ENCODE measurements at regions not wholly inside any gene's neighbourhood (a gene's known extent, or its start where the extent isn't known, plus 50 kb on each side); places are given as distances from the start of the nearest gene placed in this dataset.

- no peak overlapping the region for H3K27ac ChIP-seq (ENCODE audit: low read length)
- DNase-seq (ENCODE audit: low read depth, low spot score) (no peak), ATAC-seq (no peak)
- no peaks in the 10 kb centered on the region for H3K4me1 ChIP-seq (ENCODE audit: control insufficient read depth, insufficient read depth, low read length)
- intact Hi-C loops (cut with micrococcal nuclease; ENCODE audit: unreplicated experiment) (no loop called here), in situ Hi-C loops (cut with HindIII; ENCODE audit: low pct_unique_long_range_greater_than_20kb, low sequenced_read_pairs) (no loop called here)
- POLR2A ChIA-PET = no interaction called here
- H3K9me3 ChIP-seq (ENCODE audit: control insufficient read depth, insufficient read depth, low read depth, low read length) = no peaks in the 10 kb centered on the region
- no peak overlapping the region for H3K4me3 ChIP-seq (ENCODE audit: low read depth in 2 of 2, low read length in 2 of 2)
- CTCF ChIA-PET = no interaction called here
- H3K36me3 ChIP-seq (ENCODE audit: control insufficient read depth, insufficient read depth, low read length) = no peaks in the 10 kb centered on the region
- no TSS peak for BruUV-seq (replicated peaks)
- no peaks in the 10 kb centered on the region for H3K27me3 ChIP-seq (ENCODE audit: control insufficient read depth, insufficient read depth, low read length)
- TF ChIP-seq TCF7L2 (IDR thresholded peaks at IDR 0.05; ENCODE audit: low read depth, low read length) (no peak), SIN3A (IDR thresholded peaks at IDR 0.05; ENCODE audit: borderline replicate concordance, insufficient read depth, low read depth, low read length) (no peak), POLR2AphosphoS5 (IDR thresholded peaks at IDR 0.05; ENCODE audit: low read depth, low read length) (no peak), REST (IDR thresholded peaks at IDR 0.05; ENCODE audit: insufficient read depth in 1 of 2, low read depth in 2 of 2, low read length in 1 of 2) (no peak), CTCF (IDR thresholded peaks at IDR 0.05) (no peak)
Measured at GRCh38 chr2:16932826-16933225, 267.2 kb upstream of the CYRIA start.

GRCh38 chr2:16931441-16931840 lies 265.8 kb upstream of the CYRIA start:
- H3K27ac ChIP-seq (ENCODE audit: low read length) = no peak overlapping the region
- DNase-seq (ENCODE audit: low read depth, low spot score) = no peak
- ATAC-seq = no peak
- intact Hi-C loops (cut with micrococcal nuclease; ENCODE audit: unreplicated experiment) (no loop called here), in situ Hi-C loops (cut with HindIII; ENCODE audit: low pct_unique_long_range_greater_than_20kb, low sequenced_read_pairs) (no loop called here)
- H3K4me3 ChIP-seq (ENCODE audit: low read depth in 2 of 2, low read length in 2 of 2) = no peak overlapping the region
- BruUV-seq (replicated peaks) = no TSS peak
- POLR2A ChIA-PET = no interaction called here
- H3K36me3 ChIP-seq (ENCODE audit: control insufficient read depth, insufficient read depth, low read length) = no peaks in the 10 kb centered on the region
- H3K4me1 ChIP-seq (ENCODE audit: control insufficient read depth, insufficient read depth, low read length) = no peaks in the 10 kb centered on the region
- CTCF ChIA-PET = no interaction called here
- TF ChIP-seq POLR2AphosphoS5 (IDR thresholded peaks at IDR 0.05; ENCODE audit: low read depth, low read length) = no peak
- TF ChIP-seq SIN3A (IDR thresholded peaks at IDR 0.05; ENCODE audit: borderline replicate concordance, insufficient read depth, low read depth, low read length) = no peak
- TF ChIP-seq REST (IDR thresholded peaks at IDR 0.05; ENCODE audit: insufficient read depth in 1 of 2, low read depth in 2 of 2, low read length in 1 of 2) = no peak
- no peak for TF ChIP-seq CTCF (IDR thresholded peaks at IDR 0.05)
- TF ChIP-seq TCF7L2 (IDR thresholded peaks at IDR 0.05; ENCODE audit: low read depth, low read length) = no peak
- no peaks in the 10 kb centered on the region for H3K9me3 ChIP-seq (ENCODE audit: control insufficient read depth, insufficient read depth, low read depth, low read length)
- no peaks in the 10 kb centered on the region for H3K27me3 ChIP-seq (ENCODE audit: control insufficient read depth, insufficient read depth, low read length)

Measured in Panc1 (cell line).